B cell (primary cell): ENCODE measurements at regions not wholly inside any gene's neighbourhood (a gene's known extent, or its start where the extent isn't known, plus 50 kb on each side); places are given as distances from the start of the nearest gene placed in this dataset.

Source experiments
- ATAC-seq: fragments of 200-7000 bp; cut with Tn5 transposase; one replicate; pipeline ENCODE4 v1.10.0; 2021; ENCODE audit warnings: low read depth, mild to moderate bottlenecking, moderate number of reproducible peaks, moderate library complexity
- CTCF ChIA-PET: fragments of 350-600 bp; sonication (Branson Sonifier 250); formaldehyde crosslinking; loops from one replicate; lab custom pipeline; 2021; ENCODE audit warnings: antibody characterized with exemption, inconsistent platforms; lab: Charles Lee
- POLR2A ChIA-PET: fragments of 350-600 bp; sonication (Branson Sonifier 250); formaldehyde crosslinking; loops from one replicate; lab custom pipeline; 2021; ENCODE audit warnings: antibody characterized with exemption; lab: Charles Lee
- DNase-seq: peaks from one replicate; pipeline ENCODE4 v3.0.0; 2013
- H2AFZ ChIP-seq: 2 replicates; pipeline ENCODE4 v1.6.1; 2012; ENCODE audit warnings: mild to moderate bottlenecking, low read depth, low read length; ENCODE audit not compliant: insufficient read depth, poor library complexity, severe bottlenecking
- H3K27ac ChIP-seq, 2 donors: 1 replicate in 1 of 2; 2 replicates in 1 of 2; pipeline ENCODE4 v1.5.1; 2012 to 2013; ENCODE audit warnings: low read length in 2 of 2, mild to moderate bottlenecking in 2 of 2, moderate library complexity in 1 of 2
- H3K27me3 ChIP-seq, 4 experiments: fragments of 200-600 bp in 1 of 4; sonication (generic) in 1 of 4; replicated peaks in 1 of 4; 1 replicate in 2 of 4; 2 replicates in 2 of 4; pipeline versions ENCODE4 v1.6.1 to v1.7.0; 2013 to 2016; ENCODE audit warnings: low read length in 3 of 4, mild to moderate bottlenecking in 2 of 4, mixed read lengths in 1 of 4, moderate library complexity in 1 of 4; ENCODE audit not compliant: insufficient read depth in 4 of 4, control insufficient read depth in 3 of 4; ENCODE audit errors: control extremely low read depth in 1 of 4
- H3K36me3 ChIP-seq, 2 experiments: replicated peaks in 1 of 2; 1 replicate in 1 of 2; 2 replicates in 1 of 2; pipeline versions ENCODE4 v1.6.1 to v1.7.1; 2013; ENCODE audit warnings: low read length in 1 of 2; ENCODE audit not compliant: insufficient read depth in 2 of 2, control insufficient read depth in 1 of 2; ENCODE audit errors: control extremely low read depth in 1 of 2, extremely low read depth in 1 of 2
- H3K4me1 ChIP-seq, 2 donors: fragments of 200-600 bp in 1 of 2; sonication (generic) in 1 of 2; 1 replicate in 1 of 2; 2 replicates in 1 of 2; pipeline versions ENCODE4 v1.5.1 to v1.6.1; 2013 to 2017; ENCODE audit warnings: low read length in 2 of 2; ENCODE audit not compliant: control insufficient read depth in 2 of 2, insufficient read depth in 2 of 2
- H3K4me2 ChIP-seq: replicated peaks from 2 replicates; pipeline ENCODE3; 2012; ENCODE audit warnings: mild to moderate bottlenecking, low read depth, low read length; ENCODE audit not compliant: poor library complexity, severe bottlenecking
- H3K4me3 ChIP-seq, 5 experiments: fragments of 200-600 bp in 1 of 5; sonication (generic) in 1 of 5; 1 replicate in 3 of 5; 2 replicates in 2 of 5; pipeline versions ENCODE4 v1.5.1 to v1.7.0; 2011 to 2016; ENCODE audit warnings: low read length in 4 of 5, mild to moderate bottlenecking in 4 of 5, low read depth in 2 of 5, control low read depth in 1 of 5, moderate library complexity in 1 of 5; ENCODE audit not compliant: insufficient read depth in 1 of 5; ENCODE audit errors: control extremely low read depth in 1 of 5, extremely low read depth in 1 of 5
- H3K79me2 ChIP-seq: fragments of 200-600 bp; sonication (generic); one replicate; pipeline ENCODE4 v1.6.0; 2016; ENCODE audit warnings: low read length; ENCODE audit not compliant: control insufficient read depth, insufficient read depth
- H3K9ac ChIP-seq: fragments of 200-600 bp; sonication (generic); 2 replicates; pipeline ENCODE4 v1.6.1; 2017; ENCODE audit warnings: mild to moderate bottlenecking, low read length, moderate library complexity
- H3K9me3 ChIP-seq, 3 donors: one replicate each; pipeline versions ENCODE4 v1.6.1 to v1.7.1; 2013; ENCODE audit warnings: low read length in 2 of 3; ENCODE audit not compliant: control insufficient read depth in 2 of 3, insufficient read depth in 1 of 3; ENCODE audit errors: control extremely low read depth in 1 of 3
- H4K20me1 ChIP-seq: 2 replicates; pipeline ENCODE4 v1.6.0; 2012; ENCODE audit warnings: mild to moderate bottlenecking, low read length; ENCODE audit not compliant: insufficient read depth, control insufficient read depth, poor library complexity, severe bottlenecking
- H3K27ac Mint-ChIP-seq: one replicate; pipeline ENCODE4 v1.8.0; 2021; ENCODE audit warnings: mixed read lengths
- H3K27me3 Mint-ChIP-seq: one replicate; pipeline ENCODE4 v1.8.0; 2021; ENCODE audit warnings: mixed read lengths
- H3K4me1 Mint-ChIP-seq: one replicate; pipeline ENCODE4 v1.8.0; 2021; ENCODE audit warnings: mixed read lengths
- H3K4me3 Mint-ChIP-seq: one replicate; pipeline ENCODE4 v1.8.0; 2021; ENCODE audit warnings: mixed read lengths
- H3K9me3 Mint-ChIP-seq: one replicate; pipeline ENCODE4 v1.8.0; 2022; ENCODE audit warnings: mixed read lengths; ENCODE audit not compliant: insufficient read depth
- EZH2 ChIP-seq: IDR thresholded peaks from 2 replicates; pipeline ENCODE4 v1.6.1; 2012; ENCODE audit warnings: borderline replicate concordance, low read depth, mild to moderate bottlenecking, moderate library complexity, low read length; ENCODE audit not compliant: insufficient read depth, poor library complexity, severe bottlenecking
- WGBS: methylation state at CpG from one replicate; pipeline ENCODE4 v1.1.5; 2013; ENCODE audit warnings: missing lambda C conversion rate; ENCODE audit not compliant: insufficient coverage; 5-methylcytosine and 5-hydroxymethylcytosine counted together
- intact Hi-C: fragments of 100-400 bp; cut with micrococcal nuclease; formaldehyde crosslinking; loops from one replicate; pipeline ENCODE4 v1.10.0; 2022
- TF ChIP-seq, protein P1 (sequence below): fragments of 200-600 bp; IDR thresholded peaks from one replicate; pipeline ENCODE4 v1.8.0; 2022; ENCODE audit warnings: antibody characterized with exemption, mild to moderate bottlenecking

- intact Hi-C loops: no loop called here
- 60% methylated on average over 1 of the region's 3 CpGs for WGBS
- ATAC-seq: no peak
- Mint-ChIP-seq H3K9me3 (no peaks in the 10 kb centered on the region), H3K4me1 (no peaks in the 10 kb centered on the region), H3K27me3 (peaks cover 20% of the 10 kb centered on the region), H3K4me3 (no peak overlapping the region), H3K27ac (no peak overlapping the region)
- no peak overlapping the region for H3K27ac ChIP-seq
- H3K9me3 ChIP-seq: no peaks in the 10 kb centered on the region
- H3K4me2 ChIP-seq: no peak overlapping the region
- peaks cover 0 to 7% (median 0%) of the 10 kb centered on the region in 4 experiments for H3K27me3 ChIP-seq
- no peaks in the 10 kb centered on the region for H3K36me3 ChIP-seq
- POLR2A ChIA-PET: no interaction called here
- H3K79me2 ChIP-seq: no peaks in the 10 kb centered on the region
- no peak overlapping the region for H3K4me3 ChIP-seq
- CTCF ChIA-PET: interaction anchor here (1.2 kb wide), 1 partner anchor 125 kb away, joined by 3 read pairs; no protein-coding TSS in a partner anchor
- H3K4me1 ChIP-seq: no peaks in the 10 kb centered on the region
- no peak overlapping the region for H3K9ac ChIP-seq
- no peaks in the 10 kb centered on the region for H4K20me1 ChIP-seq
- no peak overlapping the region for H2AFZ ChIP-seq
- TF ChIP-seq EZH2: no peak
- TF ChIP-seq, protein P1, sequence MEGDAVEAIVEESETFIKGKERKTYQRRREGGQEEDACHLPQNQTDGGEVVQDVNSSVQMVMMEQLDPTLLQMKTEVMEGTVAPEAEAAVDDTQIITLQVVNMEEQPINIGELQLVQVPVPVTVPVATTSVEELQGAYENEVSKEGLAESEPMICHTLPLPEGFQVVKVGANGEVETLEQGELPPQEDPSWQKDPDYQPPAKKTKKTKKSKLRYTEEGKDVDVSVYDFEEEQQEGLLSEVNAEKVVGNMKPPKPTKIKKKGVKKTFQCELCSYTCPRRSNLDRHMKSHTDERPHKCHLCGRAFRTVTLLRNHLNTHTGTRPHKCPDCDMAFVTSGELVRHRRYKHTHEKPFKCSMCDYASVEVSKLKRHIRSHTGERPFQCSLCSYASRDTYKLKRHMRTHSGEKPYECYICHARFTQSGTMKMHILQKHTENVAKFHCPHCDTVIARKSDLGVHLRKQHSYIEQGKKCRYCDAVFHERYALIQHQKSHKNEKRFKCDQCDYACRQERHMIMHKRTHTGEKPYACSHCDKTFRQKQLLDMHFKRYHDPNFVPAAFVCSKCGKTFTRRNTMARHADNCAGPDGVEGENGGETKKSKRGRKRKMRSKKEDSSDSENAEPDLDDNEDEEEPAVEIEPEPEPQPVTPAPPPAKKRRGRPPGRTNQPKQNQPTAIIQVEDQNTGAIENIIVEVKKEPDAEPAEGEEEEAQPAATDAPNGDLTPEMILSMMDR: no peak
- no peak for DNase-seq
Observed at GRCh38 chr11:119798656-119799055, 69.7 kb upstream of the NECTIN1 start.

DNA sequence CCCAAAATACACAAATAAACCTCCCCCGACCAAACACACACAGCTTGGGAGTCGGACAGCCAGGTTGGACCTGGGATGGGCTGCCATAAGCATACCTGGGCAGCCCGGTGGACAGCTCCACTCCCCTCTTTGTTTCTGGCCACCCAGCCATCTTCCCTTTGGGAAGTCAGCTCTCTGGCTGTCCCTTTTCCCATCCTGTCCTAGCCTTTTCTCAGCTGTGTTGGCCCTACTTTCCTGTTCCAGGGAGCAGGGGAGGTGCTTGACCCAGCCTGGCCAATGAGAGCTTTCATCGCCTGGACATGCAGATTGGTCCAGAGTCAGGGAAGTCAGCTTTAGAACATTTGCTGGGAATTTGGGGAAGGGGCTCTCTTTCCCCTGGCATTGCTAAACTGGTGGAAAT lies 68.7 kb upstream of the NECTIN1 start:
- ATAC-seq: no peak
- CTCF ChIA-PET: no interaction called here

More for the DNA sequence above, 68.7 kb upstream of the NECTIN1 start:
- H3K79me2 ChIP-seq: no peaks in the 10 kb centered on the region
- no peak for TF ChIP-seq EZH2
- TF ChIP-seq, protein P1: no peak
- POLR2A ChIA-PET: no interaction called here
- H3K9ac ChIP-seq: no peak overlapping the region
- H4K20me1 ChIP-seq: no peaks in the 10 kb centered on the region
- no peak overlapping the region for H2AFZ ChIP-seq
- Mint-ChIP-seq H3K4me3 (no peak overlapping the region), H3K4me1 (no peaks in the 10 kb centered on the region), H3K27me3 (peaks cover 24% of the 10 kb centered on the region), H3K9me3 (no peaks in the 10 kb centered on the region), H3K27ac (no peak overlapping the region)
- no peak overlapping the region for H3K4me3 ChIP-seq
- no peak overlapping the region for H3K4me2 ChIP-seq
- intact Hi-C loops: no loop called here
- H3K36me3 ChIP-seq: no peaks in the 10 kb centered on the region
- WGBS: 70% methylated on average over 4 of the region's 4 CpGs
- H3K9me3 ChIP-seq: no peaks in the 10 kb centered on the region
- H3K27ac ChIP-seq: no peak overlapping the region
- peaks cover 0 to 7% (median 0%) of the 10 kb centered on the region in 4 experiments for H3K27me3 ChIP-seq
- H3K4me1 ChIP-seq: no peaks in the 10 kb centered on the region
- no peak for DNase-seq
